Activated CD8-positive, alpha-beta memory T cell treated with anti-CD3 and anti-CD28 coated beads, Interleukin-2, amount 50 U/mL, for 1 hour (primary cell): ENCODE measurements at regions not wholly inside any gene's neighbourhood (a gene's known extent, or its start where the extent isn't known, plus 50 kb on each side); places are given as distances from the start of the nearest gene placed in this dataset.
"Not testable (repeated sequence)": the region's sequence is repeated elsewhere in the genome, so short reads cannot be mapped to it uniquely, and the experiment has no call there.

Experiments
- DNase-seq: peaks from one replicate; pipeline ENCODE4 v3.0.0-alpha.2; 2020; ENCODE audit errors: extremely low read depth

DNA sequence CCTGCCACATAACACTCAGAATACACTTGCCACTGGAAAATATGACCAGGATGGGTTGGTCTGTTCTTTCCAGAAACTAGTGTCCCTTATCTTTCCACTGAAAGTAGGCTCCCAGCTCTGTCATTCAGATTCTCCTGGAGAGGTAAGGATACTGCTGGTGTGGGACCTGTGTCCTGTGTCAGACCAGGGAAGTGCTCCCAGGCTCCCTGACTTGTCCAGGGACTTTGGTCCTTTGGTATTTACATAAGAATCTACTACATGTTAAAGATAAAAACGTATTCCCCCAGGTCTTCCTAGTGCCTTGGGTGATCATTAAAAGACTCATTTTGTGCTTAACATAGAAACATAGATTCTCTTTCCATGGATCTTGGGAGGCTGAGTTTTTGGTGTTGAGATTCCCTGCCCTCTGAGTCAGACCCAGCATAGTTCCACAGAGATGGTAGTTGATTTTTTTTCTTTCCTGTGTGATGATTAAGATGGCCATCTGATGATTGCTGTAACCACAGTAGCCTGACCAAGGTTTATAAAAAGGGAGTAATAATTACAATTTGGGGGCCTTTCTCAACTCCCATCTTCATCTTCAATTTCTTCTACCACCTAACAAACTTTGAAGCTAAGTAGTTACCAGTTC, 159.8 kb upstream of the JADE1 start:
- no peak for DNase-seq

DNA sequence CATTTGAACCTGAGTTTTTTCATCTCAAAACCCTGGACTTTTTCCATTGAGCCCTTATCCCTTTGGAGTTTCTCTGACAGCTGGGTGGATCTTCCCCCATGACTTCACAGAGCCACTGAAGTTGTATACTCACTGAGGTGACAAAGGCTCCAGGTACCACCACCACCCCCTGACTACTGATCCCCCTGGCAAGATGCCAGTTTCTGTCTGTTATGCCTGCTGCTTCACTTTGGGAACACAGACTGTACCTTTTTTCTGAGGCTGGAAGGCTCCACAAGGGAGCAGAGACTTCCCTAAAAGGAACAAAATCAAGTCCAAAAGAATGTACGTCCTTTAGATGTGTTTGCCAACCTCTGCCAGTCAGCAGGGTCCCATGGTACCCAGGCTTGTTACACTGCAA, 160.3 kb upstream of the JADE1 start:
- no peak for DNase-seq

DNA sequence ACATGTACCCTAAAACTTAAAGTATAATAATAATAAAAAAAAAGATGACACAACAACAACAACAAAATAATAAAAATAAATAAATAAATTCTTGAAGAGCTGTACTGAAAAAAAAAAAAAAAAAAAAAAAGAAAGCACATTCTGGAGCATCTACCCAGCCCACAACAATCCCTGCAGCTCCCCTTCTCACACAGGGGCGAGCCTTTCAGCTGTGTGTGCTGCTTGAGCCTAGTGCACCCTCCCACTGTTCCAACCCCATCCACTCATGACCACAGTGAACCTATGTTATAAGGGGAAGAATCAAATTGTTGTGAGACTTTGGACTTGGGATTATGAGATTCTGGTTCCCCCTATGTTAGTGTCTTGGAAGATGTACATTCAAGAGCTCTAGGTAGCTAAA, 161.5 kb upstream of the JADE1 start:
- DNase-seq: no peak

DNA sequence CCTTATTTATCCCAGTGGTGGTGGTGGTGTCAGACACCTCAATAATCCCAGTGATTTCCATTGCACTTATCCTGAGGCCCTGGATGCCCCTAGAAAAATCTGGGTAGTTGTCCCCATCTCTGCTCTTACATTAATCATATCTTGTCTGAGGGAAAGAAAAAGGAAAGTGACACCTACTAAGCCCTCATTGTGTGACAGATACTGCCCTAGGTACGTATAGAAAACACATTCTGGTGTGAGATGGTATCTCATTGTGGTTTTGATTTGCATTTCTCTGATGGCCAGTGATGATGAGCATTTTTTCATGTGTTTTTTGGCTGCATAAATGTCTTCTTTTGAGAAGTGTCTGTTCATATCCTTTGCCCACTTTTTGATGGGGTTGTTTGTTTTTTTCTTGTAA, 162.6 kb upstream of the JADE1 start:
- DNase-seq: not testable (repeated sequence)

- DNase-seq: not testable (repeated sequence)
These were observed 164.5 kb upstream of the JADE1 start for GRCh38 chr4:128644693-128645654.

- not testable (repeated sequence) for DNase-seq
These were observed 165.4 kb upstream of the JADE1 start for GRCh38 chr4:128644107-128644506.

- not testable (repeated sequence) for DNase-seq
These were observed 167.9 kb upstream of the JADE1 start for GRCh38 chr4:128641566-128641965.

DNA sequence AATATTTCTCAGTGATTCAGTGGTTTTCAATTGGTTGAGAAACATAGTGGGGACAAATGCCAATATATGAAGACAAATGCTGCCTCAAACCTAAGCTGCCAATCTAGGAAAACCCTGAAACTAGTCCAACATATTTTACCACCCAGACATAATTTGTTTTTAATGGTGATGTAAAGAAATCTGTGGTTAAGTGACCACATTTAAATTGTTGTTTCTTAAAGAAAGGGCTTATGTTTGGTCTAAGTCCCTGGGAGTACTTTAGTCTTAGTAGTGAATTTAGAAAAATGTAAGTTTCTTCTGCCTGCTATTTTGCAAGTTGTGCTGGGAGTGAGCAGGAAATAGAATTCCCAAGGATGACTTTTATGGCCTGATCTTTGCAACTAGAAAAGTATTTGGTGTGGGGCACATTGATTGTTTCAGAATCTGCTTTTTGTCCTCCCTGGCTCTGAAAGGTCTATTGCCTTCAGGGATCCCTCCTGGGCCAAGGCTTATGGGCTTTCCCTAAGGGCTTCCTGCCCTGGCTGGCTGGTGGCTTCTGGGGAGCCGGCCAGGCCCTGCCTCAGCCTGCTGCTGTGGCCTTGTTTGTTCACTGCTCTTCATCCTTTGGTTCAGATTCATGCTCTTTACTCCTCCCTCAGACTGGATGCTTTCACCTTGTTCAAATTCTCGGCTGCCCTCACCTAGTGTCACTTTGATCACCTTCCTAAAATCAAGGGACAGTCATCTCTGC, 169.8 kb upstream of the JADE1 start:
- DNase-seq: no peak

DNA sequence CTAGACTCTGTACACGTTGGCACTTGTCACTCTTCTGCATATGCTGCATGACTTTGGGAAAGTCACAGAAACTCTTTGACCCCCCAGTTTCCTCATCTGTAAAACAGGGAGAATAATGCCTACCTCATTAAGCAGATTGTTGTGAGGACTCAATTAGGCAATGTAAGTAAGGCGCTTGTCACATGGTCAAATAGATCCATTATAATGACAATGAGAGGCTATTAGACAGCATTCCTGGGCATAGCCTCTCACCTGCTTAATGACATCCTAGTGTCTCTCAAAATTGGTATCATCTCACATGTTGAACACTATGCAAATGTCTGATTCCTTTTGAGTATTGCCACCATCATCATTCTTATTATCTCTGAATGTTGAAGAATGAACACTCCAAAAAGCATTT, 172.6 kb upstream of the JADE1 start:
- no peak for DNase-seq

- DNase-seq: no peak
These were observed 173.4 kb upstream of the JADE1 start for GRCh38 chr4:128635955-128636560.

DNA sequence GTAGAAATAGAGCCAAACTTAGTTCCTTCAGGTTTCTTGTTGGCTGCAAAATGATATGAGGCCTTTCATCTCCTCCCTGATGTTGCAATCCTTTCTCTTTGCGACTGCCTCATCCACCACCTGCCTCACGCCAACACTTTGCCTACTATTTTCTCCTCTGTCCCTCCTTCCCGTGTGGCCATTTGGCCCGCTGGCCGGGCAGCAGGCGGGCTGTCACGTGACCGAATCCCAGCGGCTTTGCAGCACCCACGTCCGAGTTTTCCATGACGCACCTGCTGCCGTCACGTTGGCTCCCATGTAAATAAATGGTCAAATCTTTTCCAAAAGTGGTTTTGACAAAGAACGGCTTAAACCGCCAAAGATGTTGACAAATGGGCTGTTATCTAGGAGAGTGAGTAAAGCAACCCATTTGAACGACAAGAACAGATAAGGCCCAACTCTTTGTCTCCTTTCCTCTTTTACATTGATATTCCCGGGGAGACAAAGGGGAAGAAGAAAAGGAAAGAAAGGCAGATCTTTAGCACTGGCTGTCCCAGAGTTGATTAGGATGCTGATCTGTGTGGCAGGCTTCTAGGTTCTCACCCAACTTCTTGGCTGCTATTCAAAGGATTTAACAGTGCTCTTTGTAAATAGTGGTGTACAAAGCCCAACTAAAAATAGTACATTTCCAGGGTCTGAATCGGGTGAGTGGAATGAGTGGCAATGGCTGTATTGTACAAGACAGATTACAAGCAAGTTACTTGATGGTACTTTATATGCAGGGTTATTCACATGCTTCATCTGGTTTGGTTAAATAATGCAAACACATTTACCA, 174.2 kb upstream of the JADE1 start:
- no peak for DNase-seq

DNA sequence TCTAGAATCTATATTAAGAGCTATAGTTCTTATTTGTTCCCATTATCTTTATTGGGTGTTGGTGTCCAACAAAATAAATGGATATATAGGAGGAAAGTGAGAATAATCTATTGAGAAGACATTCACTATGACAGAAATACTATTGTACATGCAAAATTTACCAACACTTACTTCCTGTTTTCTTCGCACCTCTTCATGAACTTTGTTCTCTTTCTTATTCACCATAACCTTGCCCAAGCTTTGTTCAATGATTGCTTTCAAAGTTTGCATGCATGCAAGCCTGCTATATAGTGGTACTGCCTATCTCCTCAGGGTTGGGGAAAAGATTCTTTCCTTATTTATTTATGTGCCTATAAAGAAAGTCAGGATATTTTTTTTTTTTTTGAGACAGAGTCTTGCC, 176.4 kb upstream of the JADE1 start:
- DNase-seq: no peak

- no peak for DNase-seq
These were observed 178.6 kb upstream of the JADE1 start for GRCh38 chr4:128630871-128631270.

GRCh38 chr4:128623508-128624215, 185.8 kb upstream of the JADE1 start:
- no peak for DNase-seq

- not testable (repeated sequence) for DNase-seq
These were observed 189.1 kb upstream of the JADE1 start for GRCh38 chr4:128620279-128620965.

DNA sequence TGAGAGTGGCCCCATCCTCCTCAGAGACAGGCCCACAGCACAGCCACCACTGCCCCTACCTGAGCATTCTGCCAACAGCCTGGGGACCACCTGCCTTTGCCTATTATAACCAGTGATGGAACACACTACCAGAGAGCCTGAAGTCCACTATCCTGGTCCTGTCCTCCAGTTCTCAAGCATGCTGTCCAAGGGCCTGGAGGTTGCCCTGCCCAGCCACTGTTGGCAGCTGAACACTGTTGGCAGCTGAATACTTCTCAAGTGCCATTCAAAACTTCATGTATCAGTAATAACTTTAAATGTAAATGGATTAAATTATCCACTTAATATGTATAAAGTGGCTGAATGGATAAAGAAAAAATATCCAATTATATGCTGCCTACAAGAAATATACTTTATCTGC, 194.3 kb upstream of the JADE1 start:
- no peak for DNase-seq

DNA sequence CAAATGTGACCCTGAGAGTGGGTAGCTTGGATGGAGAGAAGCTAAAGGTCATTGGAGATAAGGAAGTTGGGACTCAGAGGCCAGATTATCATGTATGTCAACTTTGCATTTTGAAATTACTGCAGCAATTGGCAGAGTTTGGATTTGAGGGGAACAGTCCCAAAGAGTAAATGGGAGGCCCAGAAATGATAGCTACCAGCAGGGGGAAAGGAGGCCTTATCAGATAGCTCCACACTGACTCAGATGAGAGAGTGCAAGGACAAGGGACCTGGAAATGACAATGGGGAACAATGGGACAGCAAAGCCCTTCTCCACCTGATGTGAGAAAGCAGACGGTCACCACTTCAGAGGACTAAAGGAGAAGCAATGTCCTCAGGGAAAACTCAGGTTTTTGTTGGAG, 201.5 kb upstream of the JADE1 start:
- no peak for DNase-seq

- no peak for DNase-seq
These were observed 203.3 kb upstream of the JADE1 start for GRCh38 chr4:128606173-128606572.

DNA sequence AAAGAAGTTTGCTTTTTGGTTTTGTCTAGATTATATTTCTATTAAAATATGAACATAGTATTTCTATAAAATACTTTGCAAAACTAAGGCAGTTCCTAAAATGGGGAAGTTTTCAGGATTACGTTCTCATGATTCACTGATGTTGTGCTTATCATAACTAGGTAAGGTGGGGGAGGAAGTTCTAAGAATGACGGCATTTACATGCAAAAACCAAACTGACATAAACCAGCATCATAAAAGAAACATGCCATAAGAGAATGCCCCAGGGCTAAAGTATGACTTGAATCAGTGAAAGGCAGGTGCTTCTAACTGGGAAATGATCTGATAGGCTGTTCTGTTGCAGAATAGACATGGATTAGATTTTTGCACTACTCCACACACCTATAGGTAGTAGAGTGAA, 204.7 kb upstream of the JADE1 start:
- no peak for DNase-seq

- no peak for DNase-seq
These were observed 205.3 kb upstream of the JADE1 start for GRCh38 chr4:128604204-128604603.
